ENCODE measurements at regions not wholly inside any gene's neighbourhood (a gene's known extent, or its start where the extent isn't known, plus 50 kb on each side); places are given as distances from the start of the nearest gene placed in this dataset.
"Not testable (repeated sequence)": the region's sequence is repeated elsewhere in the genome, so short reads cannot be mapped to it uniquely, and the experiment has no call there.

DNA sequence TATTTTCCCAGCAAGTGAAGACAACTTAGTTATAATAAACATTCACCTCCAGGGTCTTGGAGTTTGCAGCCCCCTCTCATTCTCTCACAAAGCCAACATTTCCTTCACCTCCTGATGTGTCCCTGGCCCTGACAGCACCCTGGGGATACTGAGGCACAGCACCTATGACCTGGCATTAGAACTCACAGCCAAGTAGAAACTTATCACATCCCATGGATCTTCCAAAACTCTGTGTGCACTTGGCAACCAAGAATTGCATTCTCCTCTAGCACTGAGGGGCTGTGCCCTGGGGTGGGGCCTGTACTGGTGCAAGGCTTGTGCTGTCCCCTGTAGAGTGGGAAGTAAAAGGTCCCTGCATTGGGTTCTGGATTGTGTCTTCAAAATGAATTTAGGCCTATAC lies 116.7 kb upstream of the IGLL5 start:
- no peak for DNase-seq (ENCODE audit: low read depth in 2 of 2)
- TF ChIP-seq, protein P1, sequence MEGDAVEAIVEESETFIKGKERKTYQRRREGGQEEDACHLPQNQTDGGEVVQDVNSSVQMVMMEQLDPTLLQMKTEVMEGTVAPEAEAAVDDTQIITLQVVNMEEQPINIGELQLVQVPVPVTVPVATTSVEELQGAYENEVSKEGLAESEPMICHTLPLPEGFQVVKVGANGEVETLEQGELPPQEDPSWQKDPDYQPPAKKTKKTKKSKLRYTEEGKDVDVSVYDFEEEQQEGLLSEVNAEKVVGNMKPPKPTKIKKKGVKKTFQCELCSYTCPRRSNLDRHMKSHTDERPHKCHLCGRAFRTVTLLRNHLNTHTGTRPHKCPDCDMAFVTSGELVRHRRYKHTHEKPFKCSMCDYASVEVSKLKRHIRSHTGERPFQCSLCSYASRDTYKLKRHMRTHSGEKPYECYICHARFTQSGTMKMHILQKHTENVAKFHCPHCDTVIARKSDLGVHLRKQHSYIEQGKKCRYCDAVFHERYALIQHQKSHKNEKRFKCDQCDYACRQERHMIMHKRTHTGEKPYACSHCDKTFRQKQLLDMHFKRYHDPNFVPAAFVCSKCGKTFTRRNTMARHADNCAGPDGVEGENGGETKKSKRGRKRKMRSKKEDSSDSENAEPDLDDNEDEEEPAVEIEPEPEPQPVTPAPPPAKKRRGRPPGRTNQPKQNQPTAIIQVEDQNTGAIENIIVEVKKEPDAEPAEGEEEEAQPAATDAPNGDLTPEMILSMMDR (IDR thresholded peaks at IDR 0.05; ENCODE audit: low read depth, low read length), result no peak
- H3K4me3 ChIP-seq (replicated peaks in 1 of 2; ENCODE audit: low read depth in 2 of 2, low read length in 2 of 2), result no peak overlapping the region

DNA sequence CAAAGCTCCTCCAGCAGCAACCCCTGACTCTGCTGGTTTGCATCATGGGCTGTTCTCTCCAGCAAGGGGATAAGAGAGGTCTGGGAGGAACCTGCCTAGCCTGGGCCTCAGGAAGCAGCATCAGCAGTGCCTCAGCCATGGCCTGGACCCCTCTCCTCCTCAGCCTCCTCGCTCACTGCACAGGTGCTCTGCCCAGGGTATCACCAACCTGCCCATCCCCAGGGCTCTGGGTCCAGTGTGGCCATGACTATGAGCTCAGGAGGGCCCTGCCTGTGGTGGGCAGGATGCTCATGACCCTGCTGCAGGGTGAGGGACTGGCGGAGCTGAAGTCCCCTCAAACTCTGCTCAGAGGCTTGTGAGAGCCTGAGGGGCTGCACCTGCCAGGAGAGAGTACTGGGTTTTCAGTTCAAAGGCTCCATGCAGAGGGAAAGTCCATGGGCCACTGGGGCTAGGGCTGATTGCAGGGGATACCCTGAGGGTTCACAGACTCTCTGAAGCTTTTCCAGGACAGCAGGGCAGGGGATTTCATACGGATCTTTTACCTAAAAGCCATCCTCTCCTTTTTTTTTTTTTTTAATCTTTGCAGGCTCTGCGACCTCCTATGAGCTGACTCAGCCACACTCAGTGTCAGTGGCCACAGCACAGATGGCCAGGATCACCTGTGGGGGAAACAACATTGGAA lies 115.8 kb upstream of the IGLL5 start:
- no peak for DNase-seq (ENCODE audit: low read depth in 2 of 2)
- TF ChIP-seq, protein P1 (IDR thresholded peaks at IDR 0.05; ENCODE audit: low read depth, low read length), result no peak

DNA sequence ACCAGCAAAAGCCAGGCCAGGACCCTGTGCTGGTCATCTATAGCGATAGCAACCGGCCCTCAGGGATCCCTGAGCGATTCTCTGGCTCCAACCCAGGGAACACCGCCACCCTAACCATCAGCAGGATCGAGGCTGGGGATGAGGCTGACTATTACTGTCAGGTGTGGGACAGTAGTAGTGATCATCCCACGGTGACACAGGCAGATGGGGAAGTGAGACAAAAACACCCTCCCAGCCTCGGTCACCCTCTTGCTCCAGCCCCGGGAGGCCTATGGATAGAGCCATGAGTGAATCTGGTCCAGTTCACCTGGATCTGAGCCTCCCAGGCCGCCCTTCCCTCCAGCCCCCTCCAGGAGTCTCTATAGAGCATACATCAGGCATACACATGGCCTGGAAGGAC lies 115.2 kb upstream of the IGLL5 start:
- H3K4me3 ChIP-seq (replicated peaks in 1 of 2; ENCODE audit: low read depth in 2 of 2, low read length in 2 of 2), result no peak overlapping the region
- no peak for DNase-seq (ENCODE audit: low read depth in 2 of 2)
- TF ChIP-seq, protein P1 (IDR thresholded peaks at IDR 0.05; ENCODE audit: low read depth, low read length), result no peak

More for the DNA sequence above, 115.8 kb upstream of the IGLL5 start:
- H3K4me3 ChIP-seq (replicated peaks in 1 of 2; ENCODE audit: low read depth in 2 of 2, low read length in 2 of 2), result no peak overlapping the region

DNA sequence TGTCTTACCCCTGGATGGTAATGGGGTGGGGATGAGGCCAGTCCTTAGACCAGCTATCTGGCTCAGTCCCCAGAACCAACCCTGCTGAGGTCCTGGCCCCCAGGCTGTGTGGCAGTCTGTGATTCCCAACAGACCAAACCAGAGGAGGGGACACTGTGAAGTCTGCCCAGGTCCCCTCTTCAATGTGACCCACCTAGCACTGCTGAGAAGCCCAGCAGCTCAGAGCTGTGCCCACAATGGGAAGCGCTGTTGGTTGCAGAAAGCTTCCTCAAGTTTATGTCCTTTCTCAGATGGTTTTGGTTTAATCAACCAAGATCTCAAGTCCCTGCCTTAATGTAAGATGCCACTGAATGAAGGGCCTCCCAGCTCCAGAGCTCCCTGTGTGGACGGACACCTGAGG lies 114.7 kb upstream of the IGLL5 start:
- TF ChIP-seq, protein P1 (IDR thresholded peaks at IDR 0.05; ENCODE audit: low read depth, low read length), result no peak
- DNase-seq (ENCODE audit: low read depth in 2 of 2), result no peak
- H3K4me3 ChIP-seq (replicated peaks in 1 of 2; ENCODE audit: low read depth in 2 of 2, low read length in 2 of 2), result no peak overlapping the region

DNA sequence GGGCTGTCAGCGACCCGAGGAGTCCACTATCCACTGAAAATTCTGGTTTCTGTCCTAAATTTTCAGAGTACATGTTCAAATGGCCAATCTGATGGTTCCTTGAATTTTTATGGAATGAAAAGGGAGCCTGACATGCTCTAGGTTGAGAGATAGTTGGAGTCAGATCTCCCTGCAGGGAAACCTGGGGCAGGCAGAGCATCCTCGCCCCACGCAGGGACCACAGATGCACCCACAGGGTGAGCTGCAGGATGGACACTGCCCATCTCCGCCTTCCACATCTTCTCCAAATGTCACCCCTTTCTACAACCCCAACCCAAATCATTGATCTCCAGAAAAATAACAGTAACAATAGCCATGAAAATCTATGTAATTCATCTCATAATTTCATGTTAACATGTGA lies 114.2 kb upstream of the IGLL5 start:
- H3K4me3 ChIP-seq (replicated peaks in 1 of 2; ENCODE audit: low read depth in 2 of 2, low read length in 2 of 2), result no peak overlapping the region
- DNase-seq (ENCODE audit: low read depth in 2 of 2), result no peak
- TF ChIP-seq, protein P1 (IDR thresholded peaks at IDR 0.05; ENCODE audit: low read depth, low read length), result no peak

DNA sequence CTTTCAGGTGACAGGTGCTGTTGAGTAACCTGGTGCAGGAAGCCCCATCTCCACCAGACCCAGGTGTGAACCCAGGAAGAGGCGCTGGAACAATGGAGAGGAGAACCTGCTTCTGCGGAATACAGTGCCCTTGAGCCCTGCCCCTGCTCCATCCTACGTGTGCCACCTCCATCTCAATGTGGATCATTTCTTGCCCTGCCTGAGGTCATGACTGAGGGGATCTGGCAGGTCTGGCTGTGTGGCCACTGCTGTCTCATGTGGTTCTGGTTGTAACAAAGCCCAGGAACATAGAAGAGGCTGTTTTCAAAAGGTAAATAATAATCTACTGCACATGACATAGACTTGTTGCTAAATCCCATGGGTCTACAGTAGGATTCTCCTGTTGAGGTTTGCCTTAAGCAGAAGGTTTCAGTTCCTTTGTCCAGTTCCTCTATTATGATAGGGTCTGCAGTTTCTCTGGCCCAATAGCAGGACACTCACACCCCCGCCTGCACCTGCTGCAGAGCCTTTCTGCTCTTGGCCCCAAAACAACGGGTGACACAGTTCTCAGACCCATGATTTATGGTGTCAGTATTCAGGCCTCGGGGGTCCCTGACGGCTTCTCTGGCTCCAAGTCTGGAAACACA lies 113.5 kb upstream of the IGLL5 start:
- DNase-seq (ENCODE audit: low read depth in 2 of 2), result no peak
- no peak overlapping the region for H3K4me3 ChIP-seq (replicated peaks in 1 of 2; ENCODE audit: low read depth in 2 of 2, low read length in 2 of 2)
- TF ChIP-seq, protein P1 (IDR thresholded peaks at IDR 0.05; ENCODE audit: low read depth, low read length), result no peak

DNA sequence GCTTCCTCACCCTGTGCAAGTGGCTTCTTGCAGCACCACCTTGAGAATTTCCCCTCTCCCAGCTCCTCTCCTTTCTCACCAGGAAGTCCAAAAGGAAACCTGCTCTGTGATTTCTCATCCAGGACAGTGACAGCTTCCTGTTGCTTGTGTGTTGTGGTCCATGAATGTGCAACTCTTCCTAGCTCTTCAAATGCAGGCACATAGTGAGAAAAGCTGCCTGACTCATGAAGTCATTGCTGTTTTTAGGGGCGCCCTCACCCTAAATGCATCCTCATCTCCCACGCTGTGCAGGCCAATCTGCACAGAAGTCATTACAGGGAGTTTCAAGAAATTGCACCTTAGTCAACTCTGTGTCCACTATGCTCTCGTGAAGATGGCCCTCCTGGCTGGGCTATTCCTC lies 112.9 kb upstream of the IGLL5 start:
- DNase-seq (ENCODE audit: low read depth in 2 of 2); H3K4me3 ChIP-seq (replicated peaks in 1 of 2; ENCODE audit: low read depth in 2 of 2, low read length in 2 of 2): not testable (repeated sequence)
